GM12878 (cell line): ENCODE measurements at regions not wholly inside any gene's neighbourhood (a gene's known extent, or its start where the extent isn't known, plus 50 kb on each side); places are given as distances from the start of the nearest gene placed in this dataset.

ENCODE experiments used
- CBX5 ChIP-seq: sonication (generic); IDR thresholded peaks from 2 replicates; pipeline ENCODE4 v1.6.1; 2016; ENCODE audit warnings: low read depth, moderate library complexity, mild to moderate bottlenecking, inconsistent platforms
- CEBPZ ChIP-seq: fragments of 150-350 bp; IDR thresholded peaks from 2 replicates; pipeline ENCODE4 v1.6.1; 2016; ENCODE audit warnings: low read depth, low read length
- CREB1 ChIP-seq: IDR thresholded peaks from 2 replicates; pipeline ENCODE4 v1.6.1; 2012; ENCODE audit warnings: low read depth, mild to moderate bottlenecking, inconsistent platforms
- CTCF ChIP-seq, 3 experiments: IDR thresholded peaks in 2 of 3; conservative IDR thresholded peaks in 1 of 3; 2 replicates each; pipeline ENCODE4 v1.5.1; 2011; ENCODE audit warnings: low read depth in 3 of 3, low read length in 3 of 3, mild to moderate bottlenecking in 3 of 3, control low read depth in 2 of 3, moderate library complexity in 2 of 3, inconsistent platforms in 1 of 3, mixed read lengths in 1 of 3; ENCODE audit not compliant: control insufficient read depth in 2 of 3, insufficient read depth in 1 of 3; ENCODE audit errors: extremely low read depth in 1 of 3
- EED ChIP-seq: sonication (generic); IDR thresholded peaks from 2 replicates; pipeline ENCODE4 v1.6.1; 2016; ENCODE audit warnings: antibody characterized with exemption, low read depth
- EP300 ChIP-seq, 2 experiments: fragments of 150-350 bp in 1 of 2; IDR thresholded peaks; 2 replicates each; pipeline ENCODE4 v1.6.1; 2011 to 2012; ENCODE audit warnings: low read depth in 2 of 2, low read length in 2 of 2, borderline replicate concordance in 1 of 2, improper control_type of control experiment in 1 of 2, inconsistent platforms in 1 of 2; ENCODE audit not compliant: control insufficient read depth in 1 of 2
- EZH2 ChIP-seq: IDR thresholded peaks from 2 replicates; pipeline ENCODE4 v1.6.1; 2012; ENCODE audit warnings: low read depth, mild to moderate bottlenecking, control low read depth, inconsistent platforms, low read length, borderline replicate concordance; ENCODE audit not compliant: control insufficient read depth
- FOS ChIP-seq: IDR thresholded peaks from 3 replicates; pipeline ENCODE4 v1.6.1; 2011; ENCODE audit warnings: borderline replicate concordance; ENCODE audit not compliant: insufficient read length; ENCODE audit errors: extremely low read depth
- NFYB ChIP-seq: IDR thresholded peaks from 2 replicates; pipeline ENCODE4 v1.6.1; 2011; ENCODE audit warnings: low read depth, mild to moderate bottlenecking, low read length, improper control_type of control experiment, moderate library complexity; ENCODE audit not compliant: insufficient read depth
- SKIL ChIP-seq: fragments of 450-650 bp; IDR thresholded peaks from 2 replicates; pipeline ENCODE4 v1.6.1; 2017; ENCODE audit warnings: mild to moderate bottlenecking, low read depth, inconsistent platforms; ENCODE audit not compliant: poor library complexity, severe bottlenecking
- TCF12 ChIP-seq: IDR thresholded peaks from 2 replicates; pipeline ENCODE4 v1.6.1; 2011; ENCODE audit warnings: low read depth, mild to moderate bottlenecking, low read length
- ZNF274 ChIP-seq: IDR thresholded peaks from one replicate; pipeline ENCODE4 v1.8.0; 2011; ENCODE audit not compliant: insufficient read length, insufficient read depth
- TF ChIP-seq, protein P1 (sequence below): fragments of 150-350 bp; IDR thresholded peaks from 2 replicates; pipeline ENCODE4 v1.6.1; 2014; ENCODE audit warnings: mild to moderate bottlenecking, low read depth, low read length

DNA sequence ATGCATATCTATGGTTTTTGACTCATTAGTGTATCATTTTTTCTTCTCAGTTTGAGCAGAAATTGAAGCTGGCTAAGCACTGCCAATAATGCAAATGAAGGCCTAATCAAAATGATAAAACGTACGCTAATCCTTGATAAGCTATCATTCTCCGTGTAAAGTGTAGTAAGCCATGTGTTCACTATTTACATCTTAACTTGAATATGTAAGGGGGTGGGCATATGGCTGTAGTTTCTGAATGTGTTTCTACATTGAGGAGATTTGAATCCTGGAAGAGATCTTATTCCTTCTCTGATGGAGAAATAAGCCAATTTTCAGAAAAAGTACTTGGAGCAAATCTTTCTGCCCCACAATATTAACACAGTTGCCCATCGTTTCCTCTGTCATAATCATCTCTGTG is 351.8 kb upstream of the ANO3 start:
- no peak for TF ChIP-seq NFYB
- TF ChIP-seq CTCF (IDR thresholded peaks at IDR 0.05 in 2 of 3, conservative IDR thresholded peaks at IDR 0.05 in 1 of 3; ENCODE audit: control insufficient read depth in 2 of 3, extremely low read depth in 1 of 3, insufficient read depth in 1 of 3, low read depth in 3 of 3, low read length in 3 of 3), result no peak
- no peak for TF ChIP-seq FOS
- no peak for TF ChIP-seq CEBPZ
- TF ChIP-seq EP300 (IDR thresholded peaks at IDR 0.05; ENCODE audit: borderline replicate concordance in 1 of 2, control insufficient read depth in 1 of 2, low read depth in 2 of 2, low read length in 2 of 2), result no peak
- TF ChIP-seq, protein P1, sequence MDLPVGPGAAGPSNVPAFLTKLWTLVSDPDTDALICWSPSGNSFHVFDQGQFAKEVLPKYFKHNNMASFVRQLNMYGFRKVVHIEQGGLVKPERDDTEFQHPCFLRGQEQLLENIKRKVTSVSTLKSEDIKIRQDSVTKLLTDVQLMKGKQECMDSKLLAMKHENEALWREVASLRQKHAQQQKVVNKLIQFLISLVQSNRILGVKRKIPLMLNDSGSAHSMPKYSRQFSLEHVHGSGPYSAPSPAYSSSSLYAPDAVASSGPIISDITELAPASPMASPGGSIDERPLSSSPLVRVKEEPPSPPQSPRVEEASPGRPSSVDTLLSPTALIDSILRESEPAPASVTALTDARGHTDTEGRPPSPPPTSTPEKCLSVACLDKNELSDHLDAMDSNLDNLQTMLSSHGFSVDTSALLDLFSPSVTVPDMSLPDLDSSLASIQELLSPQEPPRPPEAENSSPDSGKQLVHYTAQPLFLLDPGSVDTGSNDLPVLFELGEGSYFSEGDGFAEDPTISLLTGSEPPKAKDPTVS, result no peak
- no peak for TF ChIP-seq EED
- TF ChIP-seq EZH2, result no peak
- TF ChIP-seq CBX5, result no peak
- no peak for TF ChIP-seq ZNF274
- no peak for TF ChIP-seq TCF12
- TF ChIP-seq SKIL, result no peak
- TF ChIP-seq CREB1, result no peak
